Skeletal muscle satellite cell (primary cell): ENCODE measurements at regions not wholly inside any gene's neighbourhood (a gene's known extent, or its start where the extent isn't known, plus 50 kb on each side); places are given as distances from the start of the nearest gene placed in this dataset.

Source experiments
- H3K27me3 ChIP-seq: 2 replicates; pipeline ENCODE4 v1.7.0; 2013; ENCODE audit warnings: low read length; ENCODE audit not compliant: control insufficient read depth, insufficient read depth
- H3K36me3 ChIP-seq: 2 replicates; pipeline ENCODE4 v1.7.0; 2013; ENCODE audit warnings: mild to moderate bottlenecking, control low read depth, low read length; ENCODE audit not compliant: insufficient read depth
- H3K4me1 ChIP-seq: 2 replicates; pipeline ENCODE4 v1.7.0; 2013; ENCODE audit warnings: low read length; ENCODE audit not compliant: control insufficient read depth, insufficient read depth
- H3K4me2 ChIP-seq: 2 replicates; pipeline ENCODE4 v1.7.0; 2013; ENCODE audit warnings: mild to moderate bottlenecking, low read length
- H3K4me3 ChIP-seq: 2 replicates; pipeline ENCODE4 v1.7.0; 2013; ENCODE audit warnings: low read length
- H3K9ac ChIP-seq: 2 replicates; pipeline ENCODE4 v1.7.0; 2013; ENCODE audit warnings: mild to moderate bottlenecking, low read depth, low read length, moderate library complexity
- H3K9me3 ChIP-seq: replicated peaks from 2 replicates; pipeline ENCODE4 v1.7.0; 2013; ENCODE audit warnings: mild to moderate bottlenecking, control low read depth, low read length

- no peak overlapping the region for H3K4me3 ChIP-seq
- H3K9ac ChIP-seq = no peak overlapping the region
- no peak overlapping the region for H3K4me2 ChIP-seq
- no peaks in the 10 kb centered on the region for H3K27me3 ChIP-seq
- no peaks in the 10 kb centered on the region for H3K4me1 ChIP-seq
- peaks cover 3% of the 10 kb centered on the region for H3K9me3 ChIP-seq
- H3K36me3 ChIP-seq = no peaks in the 10 kb centered on the region
These were observed 732.6 kb downstream of the LIG4 start for GRCh38 chr13:107482688-107483087.

- Histone ChIP-seq H3K4me1 (no peaks in the 10 kb centered on the region), H3K36me3 (no peaks in the 10 kb centered on the region), H3K9ac (no peak overlapping the region), H3K4me3 (no peak overlapping the region), H3K27me3 (no peaks in the 10 kb centered on the region), H3K4me2 (no peak overlapping the region), H3K9me3 (no peaks in the 10 kb centered on the region)
These were observed 735.2 kb downstream of the LIG4 start for GRCh38 chr13:107480130-107480529.

- Histone ChIP-seq H3K9me3 (no peaks in the 10 kb centered on the region), H3K36me3 (no peaks in the 10 kb centered on the region), H3K4me3 (no peak overlapping the region), H3K4me1 (no peaks in the 10 kb centered on the region), H3K27me3 (no peaks in the 10 kb centered on the region), H3K9ac (no peak overlapping the region), H3K4me2 (no peak overlapping the region)
These were observed 737.5 kb downstream of the LIG4 start for GRCh38 chr13:107477772-107478379.

- H3K36me3 ChIP-seq = no peaks in the 10 kb centered on the region
- no peak overlapping the region for H3K4me3 ChIP-seq
- H3K4me2 ChIP-seq = no peak overlapping the region
- H3K27me3 ChIP-seq = no peaks in the 10 kb centered on the region
- no peaks in the 10 kb centered on the region for H3K4me1 ChIP-seq
- no peak overlapping the region for H3K9ac ChIP-seq
- H3K9me3 ChIP-seq = no peaks in the 10 kb centered on the region
These were observed 739.4 kb downstream of the LIG4 start for GRCh38 chr13:107475753-107476453.

GRCh38 chr13:107473253-107473652 is 742.1 kb downstream of the LIG4 start:
- H3K4me1 ChIP-seq = no peaks in the 10 kb centered on the region
- H3K36me3 ChIP-seq = no peaks in the 10 kb centered on the region
- H3K27me3 ChIP-seq = no peaks in the 10 kb centered on the region
- no peak overlapping the region for H3K9ac ChIP-seq
- no peak overlapping the region for H3K4me2 ChIP-seq
- H3K9me3 ChIP-seq = no peaks in the 10 kb centered on the region
- H3K4me3 ChIP-seq = no peak overlapping the region

GRCh38 chr13:107466326-107467099 is 748.8 kb downstream of the LIG4 start:
- Histone ChIP-seq H3K9ac (no peak overlapping the region), H3K4me2 (no peak overlapping the region), H3K4me1 (no peaks in the 10 kb centered on the region), H3K27me3 (no peaks in the 10 kb centered on the region), H3K4me3 (no peak overlapping the region), H3K9me3 (peaks cover 8% of the 10 kb centered on the region), H3K36me3 (no peaks in the 10 kb centered on the region)

- Histone ChIP-seq H3K4me3 (no peak overlapping the region), H3K27me3 (no peaks in the 10 kb centered on the region), H3K9me3 (peaks cover 8% of the 10 kb centered on the region), H3K36me3 (no peaks in the 10 kb centered on the region), H3K9ac (no peak overlapping the region), H3K4me1 (no peaks in the 10 kb centered on the region), H3K4me2 (no peak overlapping the region)
These were observed 752.8 kb downstream of the LIG4 start for GRCh38 chr13:107462501-107462900.

- Histone ChIP-seq H3K4me1 (no peaks in the 10 kb centered on the region), H3K9me3 (peaks cover 8% of the 10 kb centered on the region), H3K36me3 (no peaks in the 10 kb centered on the region), H3K4me3 (no peak overlapping the region), H3K9ac (no peak overlapping the region), H3K27me3 (no peaks in the 10 kb centered on the region), H3K4me2 (no peak overlapping the region)
These were observed 753.6 kb downstream of the LIG4 start for GRCh38 chr13:107461751-107462150.

- no peaks in the 10 kb centered on the region for H3K36me3 ChIP-seq
- H3K9ac ChIP-seq = no peak overlapping the region
- H3K4me1 ChIP-seq = no peaks in the 10 kb centered on the region
- H3K4me3 ChIP-seq = no peak overlapping the region
- H3K9me3 ChIP-seq = peaks cover 6% of the 10 kb centered on the region
- H3K4me2 ChIP-seq = no peak overlapping the region
- H3K27me3 ChIP-seq = no peaks in the 10 kb centered on the region
These were observed 755.9 kb downstream of the LIG4 start for GRCh38 chr13:107459430-107459829.

GRCh38 chr13:107458269-107458668 is 757.1 kb downstream of the LIG4 start:
- no peak overlapping the region for H3K4me3 ChIP-seq
- H3K4me1 ChIP-seq = no peaks in the 10 kb centered on the region
- no peaks in the 10 kb centered on the region for H3K27me3 ChIP-seq
- H3K4me2 ChIP-seq = no peak overlapping the region
- peaks cover 9% of the 10 kb centered on the region for H3K9me3 ChIP-seq
- no peaks in the 10 kb centered on the region for H3K36me3 ChIP-seq
- H3K9ac ChIP-seq = no peak overlapping the region

GRCh38 chr13:107457686-107458085 is 757.6 kb downstream of the LIG4 start:
- Histone ChIP-seq H3K9ac (no peak overlapping the region), H3K27me3 (no peaks in the 10 kb centered on the region), H3K4me1 (no peaks in the 10 kb centered on the region), H3K4me3 (no peak overlapping the region), H3K4me2 (no peak overlapping the region), H3K9me3 (peaks cover 9% of the 10 kb centered on the region), H3K36me3 (no peaks in the 10 kb centered on the region)
